ENCODE measurements at regions not wholly inside any gene's neighbourhood (a gene's known extent, or its start where the extent isn't known, plus 50 kb on each side); places are given as distances from the start of the nearest gene placed in this dataset.
"Not testable (repeated sequence)": the region's sequence is repeated elsewhere in the genome, so short reads cannot be mapped to it uniquely, and the experiment has no call there.

DNA sequence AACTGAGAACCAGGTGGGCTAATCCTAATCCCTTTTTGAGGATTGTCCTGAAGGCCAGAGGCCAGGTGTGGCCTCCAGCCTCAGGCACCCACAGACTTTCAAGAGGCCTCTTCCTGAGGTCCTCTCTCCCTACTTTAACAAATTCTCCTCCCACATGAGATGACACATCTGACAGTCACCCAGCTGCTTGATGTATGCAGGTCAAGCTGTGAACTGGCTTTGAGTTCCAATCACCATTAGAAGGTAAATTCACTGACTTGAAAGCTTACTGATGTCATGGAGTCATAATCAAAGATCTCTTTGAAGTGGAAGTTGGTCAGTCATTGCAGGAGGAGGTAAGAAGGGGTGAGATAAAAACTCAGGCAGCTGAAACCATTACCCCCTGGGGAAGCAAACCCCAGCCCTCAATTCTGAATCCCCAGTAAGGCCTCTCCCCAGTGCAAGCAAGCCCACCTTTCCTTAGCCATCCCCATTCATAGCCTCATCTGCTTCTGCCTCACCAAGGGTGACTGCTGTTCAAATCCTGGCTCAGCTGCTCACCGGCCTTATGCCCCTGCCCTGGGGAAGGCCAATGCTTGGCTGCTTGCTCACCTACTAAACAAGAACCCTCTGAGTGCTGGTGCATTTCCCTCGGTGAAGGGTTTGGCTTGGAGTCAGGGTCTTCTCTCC, 196.3 kb downstream of the BCL2L11 start:
- H3K27ac ChIP-seq = not testable (repeated sequence)

DNA sequence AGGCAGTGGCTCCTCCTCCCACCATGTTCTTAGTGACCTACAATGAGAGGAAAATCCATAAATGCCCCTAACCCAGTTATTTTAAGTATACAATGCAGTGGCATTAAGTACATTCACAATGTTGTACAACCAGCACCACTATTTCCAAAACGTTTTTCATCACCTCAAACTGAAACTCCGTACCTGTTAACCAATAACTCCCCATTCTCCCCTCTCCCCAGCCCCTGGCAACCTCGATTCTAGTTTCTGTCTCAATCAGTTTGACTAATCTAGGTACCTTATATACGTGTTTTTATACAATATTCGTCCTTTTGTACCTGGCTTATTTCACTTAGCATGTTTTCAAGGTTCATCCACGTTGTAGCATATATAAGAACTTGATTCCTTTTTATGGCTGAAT, 198.8 kb downstream of the BCL2L11 start:
- not testable (repeated sequence) for H3K27ac ChIP-seq

DNA sequence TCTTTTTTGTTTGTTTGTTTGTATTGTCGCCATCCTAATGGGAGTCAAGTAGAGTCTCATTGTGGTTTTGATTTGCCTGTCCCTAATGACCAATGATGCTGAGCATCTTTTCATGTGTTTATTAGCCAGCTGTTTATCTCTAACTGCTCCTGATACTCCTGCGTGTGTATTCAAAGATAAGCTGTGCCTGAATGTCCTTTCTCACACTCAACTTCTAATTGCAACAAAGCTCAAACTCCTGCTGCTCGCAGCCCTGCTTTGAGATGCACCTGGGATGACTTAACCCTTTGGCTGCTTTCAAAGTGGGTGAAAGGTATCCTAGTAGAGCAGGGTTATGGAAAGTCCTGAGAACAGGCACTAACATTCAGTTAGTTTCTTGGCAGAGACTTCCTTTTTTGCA, 199.6 kb downstream of the BCL2L11 start:
- not testable (repeated sequence) for H3K27ac ChIP-seq

DNA sequence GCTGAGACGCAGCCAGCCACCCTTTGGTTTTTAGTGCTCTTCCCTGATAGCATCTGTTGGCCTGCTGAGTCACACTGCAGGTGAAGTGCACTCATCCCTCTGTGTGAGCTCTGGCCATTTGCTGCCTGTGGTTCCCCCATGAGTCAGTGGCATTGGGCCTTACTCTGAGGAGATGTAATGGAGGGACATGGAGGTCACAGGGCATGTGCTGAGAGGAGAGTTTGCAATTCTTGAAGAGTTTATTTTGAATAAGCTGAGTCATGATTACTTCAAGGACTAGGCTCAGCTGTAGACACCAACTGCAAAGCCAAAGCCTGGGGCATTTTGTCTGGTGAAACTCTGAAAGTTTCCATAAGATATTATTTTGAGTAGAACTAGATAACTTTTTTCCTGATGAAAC, 200.3 kb downstream of the BCL2L11 start:
- not testable (repeated sequence) for H3K27ac ChIP-seq

DNA sequence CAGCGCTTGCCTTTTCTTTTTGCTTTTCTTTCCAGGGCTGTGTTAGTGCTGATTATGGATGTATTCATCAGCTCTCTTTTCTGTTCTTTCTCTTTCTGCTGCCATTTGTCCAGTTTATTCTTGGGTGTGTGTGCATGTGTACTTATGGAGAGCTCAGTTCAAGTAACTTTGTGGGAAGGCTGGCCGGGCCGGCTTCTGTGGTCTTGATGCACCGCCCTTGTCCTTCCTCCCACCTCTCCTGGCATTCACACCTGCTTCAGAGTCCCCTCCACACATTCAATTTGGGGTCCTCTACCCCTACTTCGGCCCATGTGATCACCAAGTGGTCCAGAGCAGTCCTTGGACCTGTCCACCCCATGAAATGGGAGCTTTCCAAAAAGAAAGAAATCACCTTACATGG, 202.7 kb downstream of the BCL2L11 start:
- H3K27ac ChIP-seq = not testable (repeated sequence)

DNA sequence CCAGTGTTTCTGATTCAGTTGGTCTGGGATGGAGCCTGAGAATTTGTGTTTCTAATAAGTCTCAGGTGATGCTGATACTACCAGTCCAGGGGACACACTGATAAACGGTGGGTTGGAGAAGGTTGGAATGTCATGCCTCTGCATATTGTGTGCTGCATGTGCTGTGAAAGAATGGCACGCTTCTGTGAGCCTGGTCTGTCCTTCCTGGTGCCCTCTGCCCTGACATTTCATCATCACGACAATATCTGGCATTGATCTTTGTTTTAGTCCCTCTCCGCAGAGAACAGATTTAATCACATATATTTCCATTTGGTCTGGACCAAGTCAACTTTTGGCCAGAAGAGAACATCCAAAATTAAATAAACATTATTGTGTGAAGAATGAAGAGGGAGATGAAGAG, 207.0 kb downstream of the BCL2L11 start:
- H3K27ac ChIP-seq = not testable (repeated sequence)

DNA sequence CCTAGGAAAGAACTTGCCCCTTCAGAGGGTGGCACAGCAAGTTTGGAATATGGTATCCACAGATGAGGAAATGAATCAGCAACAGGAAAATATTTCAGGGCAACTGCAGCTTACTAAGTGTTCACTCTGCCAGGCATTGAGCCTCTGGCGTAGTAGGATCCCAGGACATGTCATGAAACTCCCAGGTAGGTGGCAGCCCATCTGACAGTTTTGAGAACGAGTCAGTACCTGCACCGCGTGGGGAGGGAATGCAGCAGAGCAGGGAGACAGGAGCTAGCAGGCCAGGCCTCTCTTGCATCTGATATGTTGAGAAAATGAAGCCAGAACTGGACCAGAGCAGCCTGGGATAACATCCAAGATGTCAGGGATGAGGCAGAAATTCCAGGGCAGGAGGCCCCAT, 208.6 kb downstream of the BCL2L11 start:
- not testable (repeated sequence) for H3K27ac ChIP-seq

DNA sequence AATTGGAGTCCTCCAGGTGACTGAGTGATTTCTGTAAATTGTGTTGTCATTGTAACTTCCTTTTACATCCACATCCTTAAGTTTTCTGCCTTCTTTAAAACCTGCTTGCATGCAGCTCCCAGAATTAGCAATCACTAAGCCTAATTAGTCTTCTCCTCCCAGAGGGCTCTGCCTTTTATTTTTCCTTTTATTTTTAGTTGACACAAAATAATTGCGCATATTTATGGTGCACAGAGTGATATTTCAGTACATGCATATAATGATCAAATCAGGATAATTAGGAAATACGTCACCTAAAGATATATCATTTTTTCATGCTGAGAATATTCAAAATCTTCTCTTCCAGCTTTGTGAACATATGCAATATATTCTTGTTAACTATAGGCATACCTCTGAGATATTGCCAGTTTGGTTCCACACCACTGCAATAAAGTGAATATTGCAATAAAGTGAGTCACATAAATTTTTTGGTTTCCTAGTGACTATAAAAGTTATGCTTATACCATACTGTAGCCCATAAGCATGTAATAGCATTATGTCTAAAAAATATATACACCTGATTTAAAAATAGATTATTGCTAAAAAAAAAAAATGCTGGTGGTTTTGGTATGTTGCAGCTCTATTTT, 210.5 kb downstream of the BCL2L11 start:
- H3K27ac ChIP-seq = not testable (repeated sequence)

DNA sequence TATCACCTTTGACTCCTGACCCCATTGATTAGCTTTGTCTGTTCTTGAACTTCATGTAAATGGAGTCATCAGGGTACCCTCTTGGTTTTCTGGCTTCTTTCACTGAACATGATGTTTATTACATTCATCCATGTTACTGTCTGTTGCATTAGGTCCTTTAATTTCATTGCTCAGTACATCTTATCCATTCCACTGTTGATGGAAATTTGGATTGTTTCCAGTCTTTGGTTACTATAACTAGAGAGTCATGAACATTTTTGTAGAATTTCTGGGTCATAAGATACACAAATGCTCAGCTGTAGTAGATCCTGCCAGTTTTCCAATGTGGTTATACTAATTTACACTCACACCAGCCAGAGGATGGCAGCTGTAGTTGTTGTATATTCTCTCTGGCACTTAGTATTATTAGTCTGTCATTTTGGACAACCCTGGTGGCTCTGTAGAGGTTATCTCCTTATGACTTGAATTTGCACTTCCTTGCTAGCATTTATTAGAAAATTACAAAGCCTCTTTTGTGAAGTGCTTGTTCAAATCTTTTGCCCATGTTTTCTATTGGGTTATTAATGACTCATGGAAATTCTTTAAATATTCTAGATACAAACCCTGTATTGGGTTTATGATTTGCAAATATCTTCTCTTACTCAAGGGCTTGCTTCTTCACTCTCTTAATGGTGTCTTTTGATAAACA, 214.7 kb downstream of the BCL2L11 start:
- H3K27ac ChIP-seq = not testable (repeated sequence)

DNA sequence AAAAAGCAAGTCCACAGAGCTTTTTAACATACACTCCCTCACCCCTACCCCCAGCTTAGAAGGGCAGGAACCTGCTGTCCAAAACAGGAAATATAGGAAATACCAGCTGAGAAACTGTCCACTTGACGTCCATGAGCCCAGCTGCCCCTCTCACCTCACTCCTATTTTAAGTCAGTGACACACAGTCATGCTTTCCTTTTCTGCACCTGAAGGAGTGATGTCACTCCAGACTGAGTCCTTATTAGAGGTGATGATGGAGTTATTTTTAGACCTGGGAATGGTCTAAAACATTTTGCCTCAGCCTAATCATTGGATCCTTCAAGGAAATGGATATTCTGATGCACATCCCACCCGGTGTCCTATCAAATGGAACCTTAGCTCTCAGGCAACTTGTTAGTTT, 217.8 kb downstream of the BCL2L11 start:
- not testable (repeated sequence) for H3K27ac ChIP-seq

DNA sequence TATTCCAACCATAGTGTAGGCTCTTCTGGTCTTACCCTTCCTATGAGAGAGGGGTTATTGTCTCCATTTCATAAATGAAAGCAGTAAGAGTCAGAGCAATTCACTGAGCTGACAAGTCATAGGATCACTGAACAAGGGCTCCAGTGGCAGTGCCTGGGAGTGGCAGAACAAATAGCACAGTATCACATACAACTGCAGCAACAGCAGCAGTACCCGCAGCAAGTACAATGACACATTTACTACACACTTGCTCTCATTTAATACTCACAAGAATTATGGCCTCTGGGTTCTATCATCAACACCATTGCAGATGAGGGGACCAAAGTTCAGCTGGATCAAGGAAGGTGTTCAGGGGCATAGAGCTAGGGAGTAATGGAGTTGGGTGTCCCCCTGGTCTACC, 218.8 kb downstream of the BCL2L11 start:
- H3K27ac ChIP-seq = not testable (repeated sequence)

DNA sequence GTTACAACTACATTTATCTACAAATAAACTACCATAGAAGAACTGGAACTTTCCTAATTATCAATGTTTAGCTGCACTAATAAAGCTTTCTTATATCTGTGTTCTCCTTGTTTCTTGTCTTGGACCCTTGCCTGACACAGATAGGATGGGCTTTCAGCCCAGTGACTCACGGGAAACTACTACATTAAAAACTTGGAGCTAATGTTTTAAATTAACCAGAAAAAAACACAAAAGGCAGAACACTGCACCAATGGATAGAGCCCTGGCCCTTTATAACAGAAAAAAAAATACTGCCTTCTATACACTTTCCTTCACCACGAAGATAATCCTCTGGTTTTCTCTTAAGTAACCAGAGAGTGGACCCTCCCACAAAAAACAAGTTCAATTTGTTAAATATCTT, 223.9 kb downstream of the BCL2L11 start:
- not testable (repeated sequence) for H3K27ac ChIP-seq

DNA sequence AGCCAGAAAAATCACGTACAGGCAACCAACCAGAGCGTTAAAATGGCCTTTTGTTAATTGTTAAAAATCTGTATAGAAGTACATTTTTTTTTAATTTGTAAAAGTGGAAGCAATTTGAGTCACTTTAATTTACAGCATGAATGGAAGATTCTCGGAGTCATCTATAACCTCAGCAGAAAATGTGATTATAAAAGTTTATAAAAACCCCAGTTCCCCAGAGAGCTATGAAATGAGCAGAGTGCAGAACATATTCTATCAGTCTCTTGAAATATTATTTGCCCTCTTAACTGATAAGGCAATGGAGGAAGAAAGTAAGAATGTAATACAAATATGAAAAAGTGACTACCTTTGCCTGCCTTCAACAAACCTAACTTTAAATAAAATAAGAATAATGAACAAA, 224.7 kb downstream of the BCL2L11 start:
- not testable (repeated sequence) for H3K27ac ChIP-seq

DNA sequence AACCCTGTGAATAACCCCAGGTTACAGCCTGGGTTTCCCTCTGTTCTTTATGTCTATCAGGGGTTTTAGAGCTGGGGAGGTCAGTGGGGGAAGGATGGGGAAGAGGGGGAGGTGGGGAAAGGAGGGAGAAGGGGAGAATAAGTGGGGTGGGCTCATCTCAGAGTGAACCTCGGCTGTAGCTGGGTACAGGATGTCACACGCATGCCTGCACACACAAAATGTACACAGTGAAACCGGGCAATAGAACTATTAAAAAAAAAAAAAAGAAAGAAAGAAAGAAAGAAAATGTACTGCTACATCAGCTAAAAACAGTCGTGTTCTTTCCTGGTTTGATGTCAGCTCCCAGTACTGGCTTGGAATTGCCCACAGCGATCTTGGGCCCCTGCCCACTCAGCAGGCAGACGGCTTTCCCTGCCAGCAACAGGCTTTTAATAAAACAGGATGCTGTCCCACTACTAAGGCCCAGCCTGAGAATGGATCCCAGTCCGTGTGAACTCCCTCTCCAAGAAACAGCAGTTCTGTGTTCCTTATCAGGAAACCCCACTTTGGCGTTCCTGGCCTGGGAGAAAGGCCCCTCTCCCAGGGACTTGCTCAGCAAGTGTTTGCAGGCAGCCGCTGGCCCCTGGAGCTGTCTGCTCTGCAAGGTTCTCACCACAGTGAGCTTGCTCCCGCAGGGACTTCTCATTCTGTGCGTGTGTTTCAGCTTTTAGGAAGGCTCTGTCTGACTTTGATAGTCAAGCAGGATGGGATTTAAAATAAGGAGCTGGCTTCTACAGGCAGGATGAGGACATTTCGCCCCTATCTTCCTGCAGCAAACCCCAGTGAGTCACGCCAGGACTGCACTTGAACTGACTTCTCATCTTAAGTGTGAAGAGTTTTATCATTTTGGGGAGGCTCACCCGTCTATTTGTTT, 225.6 kb downstream of the BCL2L11 start:
- H3K27ac ChIP-seq = not testable (repeated sequence)

DNA sequence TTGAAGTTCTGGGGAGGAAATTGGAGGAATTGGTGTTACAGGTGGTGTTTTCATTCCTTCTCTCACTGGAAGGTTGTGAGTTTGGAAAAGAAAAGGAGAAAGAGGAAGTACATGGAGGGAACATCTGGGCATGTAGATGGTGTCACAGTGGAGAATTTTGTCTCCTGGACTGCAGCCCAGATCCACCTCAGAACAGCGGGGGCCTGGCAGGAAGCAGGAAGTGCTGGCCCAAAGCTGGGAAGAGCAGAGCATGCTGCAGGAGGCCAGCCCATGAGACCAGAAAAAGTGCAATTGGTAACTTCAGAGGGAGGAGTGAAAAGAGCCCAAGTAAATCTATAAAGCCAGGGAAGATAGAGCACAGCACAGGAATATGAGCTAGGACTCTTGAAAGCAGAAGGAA, 227.0 kb downstream of the BCL2L11 start:
- H3K27ac ChIP-seq = not testable (repeated sequence)

DNA sequence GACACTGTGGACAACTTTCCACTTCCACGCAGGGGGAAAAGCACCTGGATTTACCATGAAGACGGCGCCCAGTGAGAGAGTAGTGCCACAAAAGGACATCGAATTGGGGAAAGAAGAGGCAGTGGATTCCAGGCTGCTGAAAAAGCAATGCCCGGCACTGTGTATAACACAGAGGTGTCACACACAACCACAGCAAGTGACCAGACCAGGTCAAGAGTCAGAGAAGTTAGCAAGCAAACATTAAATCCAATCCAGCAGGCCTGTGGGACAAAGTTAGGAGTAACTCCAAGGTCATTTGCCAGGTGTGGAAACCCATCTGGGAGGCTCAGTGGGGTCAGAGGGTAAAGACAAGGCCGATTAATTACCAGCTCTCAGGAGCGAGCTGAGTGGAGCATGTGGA, 227.6 kb downstream of the BCL2L11 start:
- H3K27ac ChIP-seq = not testable (repeated sequence)

DNA sequence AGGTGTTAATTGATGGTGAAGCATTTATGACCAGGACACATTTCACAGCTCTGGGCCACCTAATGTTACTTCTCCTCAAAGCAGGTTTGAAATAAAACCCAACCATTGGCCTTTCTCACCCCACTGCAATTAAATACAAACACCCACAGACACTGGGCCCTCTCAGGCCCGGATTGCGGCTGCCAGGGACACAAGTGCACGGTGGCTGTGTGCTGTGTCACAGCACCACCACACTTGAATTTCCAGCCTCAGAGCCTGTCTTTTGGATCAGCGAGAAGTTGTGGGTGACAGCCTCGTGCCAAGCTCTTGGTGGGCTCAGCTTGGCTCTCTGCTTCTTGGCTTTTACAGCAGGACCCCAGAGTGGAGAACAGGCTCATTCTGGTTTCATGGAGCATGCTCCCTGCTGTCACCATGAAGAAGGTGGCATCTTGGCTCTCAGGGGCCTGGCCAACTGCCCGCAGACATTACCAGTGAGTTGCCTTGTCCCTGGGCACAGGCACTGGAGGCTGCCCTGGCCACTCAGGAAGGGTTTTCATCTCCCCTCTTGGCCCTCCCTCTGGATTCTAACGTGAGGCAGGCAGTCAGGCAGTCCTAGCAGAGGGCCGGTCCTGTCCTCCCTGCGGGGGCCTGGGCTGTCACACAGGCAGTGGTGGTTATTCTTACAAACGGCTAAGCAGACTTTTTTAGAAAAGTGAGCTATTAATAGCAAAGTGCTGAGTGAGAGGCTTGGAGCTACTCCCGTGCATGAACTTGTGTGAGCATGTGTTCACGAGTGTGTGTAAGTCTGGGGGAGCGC, 234.5 kb downstream of the BCL2L11 start:
- H3K27ac ChIP-seq = not testable (repeated sequence)

DNA sequence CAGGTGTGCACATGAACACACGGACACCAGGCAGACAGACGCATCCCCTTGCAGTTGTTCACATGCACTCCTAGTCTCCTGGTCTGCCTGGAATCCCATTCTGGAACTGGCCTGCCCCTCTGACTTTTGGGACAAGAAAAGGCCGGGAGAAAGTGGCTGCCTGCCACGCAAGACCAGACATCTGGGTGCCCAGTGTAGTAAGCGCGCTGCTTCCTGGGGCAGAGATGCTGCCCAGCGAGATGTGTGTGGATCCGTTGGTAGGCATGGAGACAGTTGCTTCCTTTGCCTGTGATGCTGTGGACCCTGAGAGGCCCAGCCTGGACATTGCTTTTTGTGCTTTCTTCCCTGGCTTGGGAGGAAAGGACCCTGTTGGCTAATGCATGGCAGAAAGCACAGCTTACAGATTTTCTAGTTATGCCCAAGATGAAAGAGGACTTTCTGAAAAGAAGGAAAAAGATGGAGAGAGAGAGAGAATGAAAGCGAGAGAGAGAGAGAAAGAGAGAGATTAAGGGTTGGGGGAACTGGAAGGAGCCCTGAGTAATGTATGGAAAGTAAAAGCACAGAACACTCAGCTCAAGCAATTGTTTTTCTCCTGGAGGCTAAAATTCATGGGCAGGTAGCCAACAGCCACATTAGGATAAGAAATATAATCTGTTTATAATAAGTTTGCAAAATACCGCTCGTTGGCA, 235.3 kb downstream of the BCL2L11 start:
- not testable (repeated sequence) for H3K27ac ChIP-seq

DNA sequence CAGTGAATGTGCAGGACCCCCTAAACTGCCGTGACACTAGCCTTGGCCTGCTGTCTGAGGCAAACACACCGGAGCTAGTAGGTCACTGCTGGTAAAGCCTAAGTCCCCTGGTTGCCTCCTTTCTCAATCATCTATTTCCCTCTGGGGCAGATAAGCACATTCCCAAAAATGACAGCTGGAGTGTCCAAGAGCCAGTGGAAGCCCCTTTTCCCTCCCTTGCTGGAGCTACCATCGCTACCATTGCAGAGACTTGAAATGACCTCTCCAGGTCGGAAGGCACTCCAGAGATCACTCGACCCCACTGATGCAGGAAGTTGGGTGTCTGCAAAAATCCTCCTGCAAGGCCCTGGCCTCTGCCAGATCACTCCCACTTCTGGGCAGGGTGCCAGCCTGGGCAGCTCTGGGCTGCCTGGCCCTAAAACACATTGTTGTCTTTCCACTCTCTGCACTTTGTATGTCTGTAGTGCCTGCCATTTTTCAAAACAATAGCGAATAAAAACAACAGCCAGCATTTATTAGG, 235.9 kb downstream of the BCL2L11 start:
- H3K27ac ChIP-seq = not testable (repeated sequence)

DNA sequence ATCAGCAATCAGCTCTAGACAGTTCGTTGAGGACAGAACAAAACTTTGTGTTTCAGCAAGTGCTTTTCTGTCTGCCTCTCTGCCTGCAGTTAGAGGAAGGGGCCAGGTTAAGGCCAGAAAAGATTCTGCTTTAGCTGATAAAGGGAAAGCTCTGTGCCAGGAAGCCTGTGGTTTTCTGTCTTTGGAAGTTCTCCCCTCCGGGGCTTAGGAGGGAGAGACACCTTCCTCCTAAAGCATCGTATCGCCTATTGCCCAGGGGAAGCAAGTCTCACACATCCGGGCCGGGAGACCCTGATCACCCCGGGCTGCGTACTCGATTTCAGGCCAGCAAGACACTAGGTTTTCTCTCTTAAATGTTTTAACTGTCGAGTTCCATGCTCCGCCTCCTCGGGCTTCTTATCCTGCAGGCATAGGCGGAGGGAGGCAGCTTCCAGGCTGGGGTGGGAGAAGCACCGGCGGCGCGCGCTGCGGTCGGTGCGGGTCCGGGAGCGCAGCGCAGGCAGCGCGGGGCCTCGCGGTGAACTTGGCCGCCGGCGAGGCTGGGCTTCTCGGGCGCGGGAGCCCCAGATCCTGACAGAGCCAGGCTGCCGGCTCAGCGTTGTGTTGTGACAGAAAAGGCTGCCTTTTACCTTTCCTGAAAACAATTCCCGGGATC, 245.4 kb downstream of the BCL2L11 start:
- H3K27ac ChIP-seq = not testable (repeated sequence)
